ENCODE measurements at regions not wholly inside any gene's neighbourhood (a gene's known extent, or its start where the extent isn't known, plus 50 kb on each side); places are given as distances from the start of the nearest gene placed in this dataset.

- TF ChIP-seq NFRKB (IDR thresholded peaks at IDR 0.05) (no peak), FOXA1 (IDR thresholded peaks at IDR 0.05) (0 out of 2 replicates have a peak, but pooled peaks have one; percentile 16), PKNOX1 (IDR thresholded peaks at IDR 0.05) (peak; percentile 68)
- ChIA-PET CTCF (interaction anchor here (1.0 to 7.6 kb wide), 6 partner anchors 17 to 411 kb away, joined by 3 to 88 read pairs (median 4); no protein-coding TSS in a partner anchor), POLR2A (interaction anchor here (1.0 kb wide), 2 partner anchors 33 to 412 kb away, joined by 3 to 4 read pairs; no protein-coding TSS in a partner anchor)
- no peak for DNase-seq (ENCODE audit: extremely low spot score)
Observed at GRCh38 chr13:26949701-26950502, 189.3 kb upstream of the GPR12 start.

DNA sequence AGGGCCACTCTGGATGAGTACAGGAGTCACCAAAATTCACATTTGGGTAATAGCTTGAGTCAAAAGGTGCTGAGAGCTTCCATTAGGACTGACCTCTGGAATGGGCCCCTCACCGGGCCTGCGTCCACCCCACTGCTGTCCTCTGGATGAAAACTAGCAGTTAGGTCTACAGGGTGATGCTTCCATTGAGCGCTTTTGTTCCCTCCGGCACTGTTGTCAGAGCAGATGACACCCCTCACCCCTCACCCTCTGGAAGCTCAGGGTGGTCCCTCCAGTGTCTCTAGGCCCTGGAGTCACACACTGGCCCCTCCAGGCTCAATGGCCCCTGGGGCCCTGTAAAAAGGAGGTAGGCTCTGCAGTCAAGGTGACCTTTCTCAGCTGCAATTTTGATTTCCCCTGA is 187.8 kb upstream of the GPR12 start:
- DNase-seq (ENCODE audit: extremely low spot score), result no peak
- TF ChIP-seq TARDBP (IDR thresholded peaks at IDR 0.05) (no peak), PKNOX1 (IDR thresholded peaks at IDR 0.05) (no peak), FOXA1 (IDR thresholded peaks at IDR 0.05) (no peak), BHLHE40 (IDR thresholded peaks at IDR 0.05; ENCODE audit: borderline replicate concordance) (no peak), FOXK2 (IDR thresholded peaks at IDR 0.05) (no peak), ARNT (IDR thresholded peaks at IDR 0.05) (no peak), LEF1 (IDR thresholded peaks at IDR 0.05; ENCODE audit: borderline replicate concordance) (no peak), NFRKB (IDR thresholded peaks at IDR 0.05) (no peak), HDGF (IDR thresholded peaks at IDR 0.05; ENCODE audit: borderline replicate concordance) (no peak), ELF4 (IDR thresholded peaks at IDR 0.05) (no peak), ZNF384 (IDR thresholded peaks at IDR 0.05) (no peak), CTBP1 (IDR thresholded peaks at IDR 0.05; ENCODE audit: borderline replicate concordance) (no peak), FOXM1 (IDR thresholded peaks at IDR 0.05; ENCODE audit: borderline replicate concordance) (no peak), SUZ12 (IDR thresholded peaks at IDR 0.05) (no peak)
- POLR2A ChIA-PET, result no interaction called here
- CTCF ChIA-PET, result interaction anchor here (0.9 to 7.6 kb wide), 2 partner anchors 39 to 412 kb away, joined by 3 to 88 read pairs; no protein-coding TSS in a partner anchor

DNA sequence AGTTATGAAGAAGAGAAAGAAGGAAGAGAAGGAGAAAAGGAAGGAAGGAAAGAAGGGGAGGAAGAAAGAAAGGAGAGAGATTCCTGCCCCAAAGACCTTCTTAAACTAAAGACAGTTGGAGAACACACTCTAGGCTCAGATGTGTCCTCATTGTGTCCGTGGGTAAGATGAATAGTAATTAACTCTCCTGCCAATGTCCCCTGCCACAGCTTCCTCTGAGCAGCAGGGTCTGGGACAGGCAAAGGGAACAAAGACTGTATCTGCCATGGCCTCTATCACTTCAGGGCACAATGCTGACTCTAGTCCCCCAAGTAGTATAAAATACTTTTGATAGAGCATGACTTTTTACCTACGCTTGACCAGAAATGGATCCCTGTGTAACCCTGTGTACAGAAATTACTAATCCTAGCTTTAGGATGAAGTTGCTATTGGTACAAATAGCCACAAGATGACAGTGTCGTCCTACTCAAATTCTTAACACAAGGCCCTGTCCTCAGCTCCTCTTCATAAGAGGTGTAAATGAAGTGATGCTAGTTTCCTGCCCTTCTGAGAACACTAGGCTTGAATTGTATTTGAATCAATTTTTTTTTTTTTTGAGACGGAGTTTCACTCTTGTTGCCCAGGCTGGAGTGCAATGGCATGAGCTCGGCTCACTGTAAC is 186.2 kb upstream of the GPR12 start:
- ChIA-PET POLR2A (interaction anchor here (0.6 to 1.4 kb wide), 2 partner anchors 37 to 328 kb away, joined by 4 to 9 read pairs; no protein-coding TSS in a partner anchor), CTCF (interaction anchor here (0.5 to 7.6 kb wide), 33 partner anchors 9 to 1635 kb away, joined by 3 to 88 read pairs (median 4); no protein-coding TSS in a partner anchor)
- no peak for TF ChIP-seq PKNOX1 (IDR thresholded peaks at IDR 0.05)
- no peak for TF ChIP-seq ZNF384 (IDR thresholded peaks at IDR 0.05)
- no peak for TF ChIP-seq FOXA1 (IDR thresholded peaks at IDR 0.05)
- no peak for TF ChIP-seq NFRKB (IDR thresholded peaks at IDR 0.05)
- TF ChIP-seq L3MBTL2 (conservative IDR thresholded peaks at IDR 0.05), result no peak
- TF ChIP-seq FOXK2 (IDR thresholded peaks at IDR 0.05), result no peak
- TF ChIP-seq SP1 (IDR thresholded peaks at IDR 0.05), result no peak
- TF ChIP-seq ELF4 (IDR thresholded peaks at IDR 0.05), result no peak
- TF ChIP-seq SUZ12 (IDR thresholded peaks at IDR 0.05), result no peak
- TF ChIP-seq FOXM1 (IDR thresholded peaks at IDR 0.05; ENCODE audit: borderline replicate concordance), result no peak
- no peak for TF ChIP-seq TARDBP (IDR thresholded peaks at IDR 0.05)
- no peak for TF ChIP-seq BHLHE40 (IDR thresholded peaks at IDR 0.05; ENCODE audit: borderline replicate concordance)
- no peak for TF ChIP-seq HDGF (IDR thresholded peaks at IDR 0.05; ENCODE audit: borderline replicate concordance)
- DNase-seq (ENCODE audit: extremely low spot score), result peak; percentile 66

DNA sequence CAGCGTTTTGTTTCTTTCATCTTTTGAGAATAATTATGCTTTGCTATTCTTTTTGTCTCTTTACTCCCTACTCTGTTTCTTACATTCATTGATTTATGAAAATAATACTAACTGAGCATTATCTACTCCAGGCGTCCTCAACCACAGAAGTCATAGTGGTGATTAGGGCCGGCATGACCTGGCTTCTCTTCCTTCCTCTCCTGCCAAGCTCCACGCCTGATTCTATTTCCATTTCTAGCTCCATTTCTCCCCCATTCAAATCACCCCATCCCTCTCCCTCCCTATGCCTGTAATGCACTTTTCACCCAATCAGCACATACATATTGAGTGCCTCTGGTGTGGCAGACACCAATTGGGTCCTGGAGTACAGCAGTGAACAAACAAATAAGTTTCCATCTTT is 183.2 kb upstream of the GPR12 start:
- ChIA-PET CTCF (interaction anchor here (0.6 kb wide), 1 partner anchor 395 kb away, joined by 3 read pairs; no protein-coding TSS in a partner anchor), POLR2A (no interaction called here)
- DNase-seq (ENCODE audit: extremely low spot score), result no peak
- TF ChIP-seq ELF4 (IDR thresholded peaks at IDR 0.05), result no peak
- no peak for TF ChIP-seq SP1 (IDR thresholded peaks at IDR 0.05)
- no peak for TF ChIP-seq NFRKB (IDR thresholded peaks at IDR 0.05)
- TF ChIP-seq FOXK2 (IDR thresholded peaks at IDR 0.05), result no peak
- no peak for TF ChIP-seq TARDBP (IDR thresholded peaks at IDR 0.05)
- TF ChIP-seq CTBP1 (IDR thresholded peaks at IDR 0.05; ENCODE audit: borderline replicate concordance), result no peak
- no peak for TF ChIP-seq FOXA1 (IDR thresholded peaks at IDR 0.05)
- no peak for TF ChIP-seq ARNT (IDR thresholded peaks at IDR 0.05)
- no peak for TF ChIP-seq LEF1 (IDR thresholded peaks at IDR 0.05; ENCODE audit: borderline replicate concordance)
- no peak for TF ChIP-seq PKNOX1 (IDR thresholded peaks at IDR 0.05)
- no peak for TF ChIP-seq FOXM1 (IDR thresholded peaks at IDR 0.05; ENCODE audit: borderline replicate concordance)

GRCh38 chr13:26942184-26942583 is 181.6 kb upstream of the GPR12 start:
- ChIA-PET POLR2A (interaction anchor here (0.9 to 1.1 kb wide), 2 partner anchors 23 to 41 kb away, joined by 3 read pairs; no protein-coding TSS in a partner anchor), CTCF (interaction anchor here (0.6 kb wide), 1 partner anchor 502 kb away, joined by 9 read pairs; no protein-coding TSS in a partner anchor)
- no peak for TF ChIP-seq ZNF384 (IDR thresholded peaks at IDR 0.05)
- no peak for TF ChIP-seq BHLHE40 (IDR thresholded peaks at IDR 0.05; ENCODE audit: borderline replicate concordance)
- no peak for TF ChIP-seq PKNOX1 (IDR thresholded peaks at IDR 0.05)
- no peak for TF ChIP-seq HDGF (IDR thresholded peaks at IDR 0.05; ENCODE audit: borderline replicate concordance)
- TF ChIP-seq ELF4 (IDR thresholded peaks at IDR 0.05), result no peak
- TF ChIP-seq FOXM1 (IDR thresholded peaks at IDR 0.05; ENCODE audit: borderline replicate concordance), result no peak
- no peak for TF ChIP-seq SUZ12 (IDR thresholded peaks at IDR 0.05)
- no peak for TF ChIP-seq SP1 (IDR thresholded peaks at IDR 0.05)
- no peak for TF ChIP-seq L3MBTL2 (conservative IDR thresholded peaks at IDR 0.05)
- no peak for TF ChIP-seq TARDBP (IDR thresholded peaks at IDR 0.05)
- TF ChIP-seq FOXK2 (IDR thresholded peaks at IDR 0.05), result no peak
- no peak for TF ChIP-seq LEF1 (IDR thresholded peaks at IDR 0.05; ENCODE audit: borderline replicate concordance)
- TF ChIP-seq CTBP1 (IDR thresholded peaks at IDR 0.05; ENCODE audit: borderline replicate concordance), result no peak
- no peak for TF ChIP-seq FOXA1 (IDR thresholded peaks at IDR 0.05)
- no peak for TF ChIP-seq NFRKB (IDR thresholded peaks at IDR 0.05)
- no peak for DNase-seq (ENCODE audit: extremely low spot score)
